HG03045 (cell line): ENCODE measurements at regions not wholly inside any gene's neighbourhood (a gene's known extent, or its start where the extent isn't known, plus 50 kb on each side); places are given as distances from the start of the nearest gene placed in this dataset.
"Not testable (repeated sequence)": the region's sequence is repeated elsewhere in the genome, so short reads cannot be mapped to it uniquely, and the experiment has no call there.

Source experiments
- ATAC-seq: cut with Tn5 transposase; IDR thresholded peaks from one replicate; pipeline ENCODE4 v1.9.1; 2021; ENCODE audit warnings: mild to moderate bottlenecking, moderate library complexity; ENCODE audit not compliant: unreplicated experiment

DNA sequence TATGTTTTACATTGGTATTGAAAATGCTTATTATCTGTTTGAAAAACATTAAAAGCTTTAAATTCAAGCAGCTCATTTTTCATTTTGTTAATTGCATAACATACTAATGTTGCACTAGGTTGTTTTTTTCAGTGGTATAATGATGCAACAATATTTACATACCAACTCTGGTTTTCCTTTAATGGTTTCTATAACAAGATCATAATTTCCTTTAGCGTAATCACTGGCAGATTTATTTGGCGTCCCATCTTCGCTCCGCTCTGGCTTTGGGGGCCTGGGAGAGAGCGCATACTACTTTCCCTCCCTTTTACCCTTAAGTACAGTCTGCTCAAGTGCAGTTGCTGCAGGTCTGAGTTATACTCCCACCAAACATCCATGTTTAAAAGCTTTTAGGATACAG is 574.1 kb downstream of the PRKD1 start:
- no peak for ATAC-seq

DNA sequence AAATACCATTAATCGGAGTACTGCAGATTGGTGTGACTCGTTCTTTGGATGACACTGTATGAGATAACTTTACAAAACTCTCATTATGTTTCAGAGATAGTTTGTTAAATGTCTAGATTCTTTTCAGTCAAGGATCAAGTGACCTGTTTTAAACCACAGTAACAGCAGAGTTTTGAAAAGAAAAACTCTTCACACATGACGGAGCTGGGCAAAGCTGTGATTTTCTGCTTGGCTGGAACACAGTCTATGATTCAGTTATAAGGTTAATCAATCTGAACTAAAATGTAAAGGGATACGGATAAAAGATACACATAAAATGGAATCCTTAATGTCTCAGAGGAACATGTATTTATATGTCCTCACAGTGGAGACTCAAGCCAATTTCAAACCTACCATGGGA is 573.2 kb downstream of the PRKD1 start:
- no peak for ATAC-seq

DNA sequence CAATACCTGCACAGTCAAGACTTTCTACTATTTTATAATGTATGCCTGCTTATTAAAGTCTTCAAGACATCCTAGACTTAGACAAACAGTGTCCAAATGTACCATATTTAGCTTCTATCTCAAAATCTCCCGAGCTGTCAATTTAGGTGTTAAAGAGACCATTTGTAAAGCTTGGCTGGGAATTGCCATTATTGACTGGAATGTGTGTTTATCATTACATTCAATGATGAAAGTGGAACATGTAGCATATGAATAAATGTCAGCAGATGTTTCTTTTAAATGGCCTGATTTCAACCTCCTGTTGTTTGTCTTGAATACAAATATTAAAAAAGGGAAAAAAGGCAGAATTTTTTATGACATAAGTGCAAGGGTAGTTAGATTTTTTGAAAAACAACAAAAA is 572.3 kb downstream of the PRKD1 start:
- ATAC-seq: no peak

DNA sequence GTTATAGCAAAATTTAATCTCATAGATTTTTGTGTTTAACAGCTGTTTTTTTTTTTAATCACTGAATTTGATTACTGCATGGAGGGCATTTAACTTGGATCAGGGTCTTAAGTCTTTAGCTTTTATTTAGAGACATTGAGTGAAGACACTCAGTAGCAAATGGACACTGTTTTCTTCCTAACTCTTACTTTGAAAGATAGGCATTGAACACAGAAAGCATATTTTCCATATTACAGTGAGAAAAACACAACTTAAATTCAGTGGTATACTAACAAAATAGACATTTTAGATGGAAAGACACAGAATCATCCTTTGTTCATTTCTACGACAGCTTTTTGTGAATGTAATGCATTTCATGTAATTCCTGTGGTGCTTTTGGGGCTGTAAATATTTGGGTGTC is 571.8 kb downstream of the PRKD1 start:
- ATAC-seq: no peak

DNA sequence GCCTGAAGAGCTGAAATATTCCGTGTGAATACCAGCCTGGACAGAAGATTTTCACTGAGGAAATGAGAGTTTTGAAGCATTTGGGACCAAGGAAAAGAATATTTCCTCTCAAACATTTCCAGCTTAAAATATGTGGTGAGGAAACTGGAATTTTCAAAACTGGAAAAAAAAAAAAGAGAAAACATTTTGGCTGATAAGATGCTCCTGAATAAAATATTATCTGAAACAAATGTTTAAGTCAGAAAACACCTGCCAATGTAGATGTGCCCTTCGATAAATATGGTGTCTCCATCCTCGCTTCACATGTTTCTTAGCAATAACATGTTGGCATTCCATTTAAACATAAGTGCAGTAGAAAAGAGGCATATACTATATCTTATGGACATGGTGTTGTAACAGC is 567.0 kb downstream of the PRKD1 start:
- no peak for ATAC-seq

DNA sequence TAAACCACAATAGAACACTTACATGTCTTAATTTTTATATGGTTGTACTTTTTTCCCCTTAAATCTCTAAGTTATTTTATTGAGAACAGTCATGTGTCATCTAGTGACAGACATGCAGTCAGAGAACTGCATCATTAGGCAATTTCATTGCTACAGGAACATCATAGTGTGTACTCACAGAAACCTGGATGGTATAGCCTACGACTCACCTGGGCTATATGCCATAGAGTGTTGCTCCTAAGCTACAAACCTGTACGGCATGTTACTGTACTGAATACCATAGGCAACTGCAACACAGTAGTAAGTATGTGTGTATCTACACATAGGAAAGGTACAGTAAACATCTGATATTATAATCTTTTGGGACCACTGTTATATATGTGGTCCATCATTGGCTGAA is 557.6 kb downstream of the PRKD1 start:
- ATAC-seq: no peak

DNA sequence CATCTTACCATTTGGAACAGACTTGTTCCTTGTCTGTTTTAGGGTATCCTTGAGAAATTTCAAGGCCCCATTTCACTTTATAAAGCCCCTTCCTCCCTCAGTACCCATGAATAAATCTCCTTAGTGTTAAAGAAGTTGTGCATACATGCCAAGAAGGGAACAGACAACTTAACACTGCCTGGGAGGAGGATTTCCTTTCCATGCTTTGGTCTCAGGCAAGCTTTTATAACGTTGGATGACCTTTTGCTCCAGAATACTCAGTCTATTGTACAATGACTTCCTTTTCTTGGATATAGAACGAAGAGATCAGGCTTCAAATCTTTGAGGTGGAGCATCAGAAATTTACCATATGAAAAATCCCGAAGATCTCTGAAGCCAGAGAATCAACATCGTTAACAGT is 551.4 kb downstream of the PRKD1 start:
- no peak for ATAC-seq

DNA sequence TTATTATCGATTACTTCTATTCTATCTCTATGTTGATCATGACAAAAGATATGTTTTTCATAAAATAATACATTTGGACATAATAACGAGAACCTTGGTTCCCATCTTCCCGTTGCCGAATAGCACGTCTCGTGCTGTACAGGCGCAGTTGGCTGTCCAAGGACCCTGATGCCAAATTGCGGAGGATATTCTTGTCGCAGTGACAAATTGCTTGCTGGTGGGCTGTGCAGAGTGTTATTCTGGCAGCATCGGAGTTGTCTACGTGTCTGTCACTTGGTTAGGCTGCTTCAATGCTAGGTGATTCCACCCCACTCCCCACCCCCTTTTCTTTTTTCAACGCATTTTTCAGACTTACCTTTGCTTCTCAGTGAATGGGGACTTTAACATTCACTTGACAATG is 546.8 kb downstream of the PRKD1 start:
- ATAC-seq: no peak

DNA sequence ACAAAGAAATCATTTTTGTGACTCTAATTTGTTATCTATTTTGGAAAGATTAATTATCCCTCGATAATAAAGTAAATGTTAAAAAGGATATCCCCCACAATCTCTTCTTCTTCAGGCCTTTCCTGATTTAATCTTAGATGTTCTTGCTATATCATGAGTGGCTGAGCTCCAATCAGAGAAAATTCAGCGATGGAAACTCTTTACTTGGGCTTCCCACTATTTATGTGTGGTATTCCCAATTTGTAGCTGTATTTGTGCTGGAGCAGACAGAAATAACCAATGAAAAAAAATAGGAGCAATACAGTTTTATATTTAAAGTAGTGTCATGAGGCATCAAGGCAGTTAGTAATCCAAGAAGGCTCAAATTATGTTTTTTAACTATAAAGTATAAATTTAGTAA is 539.1 kb downstream of the PRKD1 start:
- no peak for ATAC-seq

DNA sequence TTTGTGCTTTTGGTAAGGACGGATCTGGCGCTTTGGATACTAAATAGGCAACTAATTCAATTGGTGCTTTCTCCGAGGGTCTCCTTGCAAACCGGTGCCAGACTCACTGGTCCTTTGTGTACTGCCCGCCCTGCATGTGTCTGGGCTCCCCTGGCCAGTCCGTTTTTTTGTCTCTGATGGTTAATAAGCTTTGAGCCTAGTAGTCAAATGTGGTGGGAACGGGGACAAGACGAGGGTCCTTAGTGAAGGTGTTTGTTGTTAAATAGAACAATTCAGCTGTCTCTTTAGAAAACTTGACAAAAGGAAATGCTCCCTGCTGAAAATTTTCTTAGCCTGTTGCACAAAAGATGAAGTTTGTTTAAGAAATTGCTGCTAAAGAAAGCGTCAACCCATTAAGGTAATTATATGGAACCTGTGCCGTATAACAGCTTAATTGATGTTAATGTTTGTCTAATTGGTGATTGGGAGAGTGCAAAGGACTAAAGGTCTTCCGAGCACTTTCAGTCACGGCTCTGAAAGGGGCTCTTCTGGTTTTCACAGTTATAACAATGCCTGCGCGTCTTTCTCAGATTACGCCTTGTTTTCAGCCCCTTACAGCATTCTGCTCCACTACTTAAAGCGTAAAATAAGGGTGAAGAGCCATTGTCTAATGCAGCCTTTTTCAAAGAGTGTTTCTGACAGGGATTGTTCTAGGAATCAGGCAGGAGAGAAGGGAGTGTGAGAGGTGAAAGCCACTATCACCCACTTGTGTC is 537.4 kb downstream of the PRKD1 start:
- no peak for ATAC-seq

DNA sequence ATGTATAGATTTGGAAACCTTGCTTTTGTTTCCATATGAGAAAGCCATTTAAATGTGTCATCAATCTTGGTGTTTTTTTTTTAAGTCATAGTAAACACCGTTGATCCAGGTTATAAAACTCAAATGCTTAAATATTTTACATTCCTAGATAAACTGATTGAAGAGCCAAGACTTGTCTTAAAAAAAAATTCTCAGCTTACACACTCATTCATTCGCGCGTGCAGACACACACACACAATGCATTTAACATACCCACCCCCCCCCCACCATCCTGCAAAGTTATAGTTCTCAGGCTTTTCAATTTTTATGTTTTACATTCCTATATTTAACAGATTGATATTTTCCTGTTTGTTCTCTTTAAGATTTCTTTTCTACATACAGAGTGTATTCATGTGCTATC is 536.4 kb downstream of the PRKD1 start:
- ATAC-seq: no peak

DNA sequence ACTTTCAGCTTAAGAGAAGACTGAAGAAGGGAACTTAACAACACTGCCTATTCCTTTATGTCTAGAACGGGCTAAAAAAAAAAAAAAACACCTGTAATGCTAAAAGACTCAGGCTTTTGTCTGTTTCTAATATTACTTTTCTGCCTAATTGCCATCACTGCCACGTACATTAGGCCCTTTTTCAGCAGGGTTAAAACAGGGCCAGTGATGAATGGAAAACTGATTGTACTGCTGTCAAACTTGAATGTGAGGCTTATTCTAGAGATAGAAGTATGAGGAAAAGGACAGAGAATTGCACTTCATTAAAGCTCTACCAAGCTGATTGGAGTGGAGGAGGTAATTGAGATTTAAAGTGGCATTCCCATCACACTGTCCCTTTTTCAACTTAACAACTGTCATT is 535.8 kb downstream of the PRKD1 start:
- no peak for ATAC-seq

DNA sequence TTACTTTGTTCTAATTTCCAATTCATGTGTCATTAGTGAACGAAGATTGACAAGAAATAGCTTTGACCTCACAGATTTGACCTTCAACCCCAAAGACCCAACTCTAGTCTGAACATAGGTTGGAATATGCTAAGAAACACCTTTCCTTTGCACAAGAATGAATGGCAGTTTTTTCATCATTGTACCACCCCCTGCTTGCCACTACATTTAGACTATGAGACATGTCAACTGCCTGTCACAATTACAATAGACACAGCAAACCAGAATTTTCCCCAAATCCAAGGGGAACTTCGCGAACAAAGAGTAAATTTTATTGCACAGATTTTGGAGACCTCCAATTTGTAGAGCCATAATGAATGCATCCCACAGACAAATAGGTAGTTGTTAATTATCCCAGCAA is 535.4 kb downstream of the PRKD1 start:
- no peak for ATAC-seq

DNA sequence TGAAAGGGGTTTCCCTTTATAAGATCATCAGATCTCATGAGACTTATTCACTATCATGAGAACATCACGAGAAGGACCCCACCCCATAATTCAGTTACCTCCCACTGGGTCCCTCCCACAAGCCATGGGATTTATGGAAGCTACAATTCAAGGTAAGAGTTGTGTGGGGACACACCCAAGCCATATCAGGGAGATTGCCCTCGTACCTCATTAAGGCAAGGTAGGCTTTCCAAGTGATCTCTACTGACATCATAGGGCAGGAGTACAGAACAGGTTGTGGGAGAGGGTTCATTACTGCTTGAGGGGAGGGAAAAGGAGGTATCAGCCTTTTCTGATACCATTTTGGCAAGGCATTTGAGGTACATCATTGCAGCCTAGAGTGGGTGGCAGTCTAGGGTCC is 524.6 kb downstream of the PRKD1 start:
- no peak for ATAC-seq

DNA sequence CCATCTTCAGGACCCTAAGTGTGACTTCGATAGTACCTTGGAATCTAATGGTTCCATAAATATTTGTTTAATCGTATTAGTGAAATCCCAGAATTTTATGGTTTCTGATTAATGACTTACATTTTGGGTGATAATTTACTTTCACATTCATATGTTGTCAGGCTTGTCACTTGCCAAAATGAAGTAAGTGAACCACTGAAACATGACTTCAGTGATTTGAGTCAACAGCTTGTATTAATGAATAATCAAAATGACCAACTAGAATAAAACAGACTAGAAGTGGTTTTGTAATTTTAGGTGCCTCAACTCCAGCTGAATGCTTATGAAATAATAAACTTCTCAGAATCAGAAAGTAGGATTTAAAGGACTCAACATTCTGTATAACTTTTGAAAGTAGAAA is 517.1 kb downstream of the PRKD1 start:
- ATAC-seq: no peak

DNA sequence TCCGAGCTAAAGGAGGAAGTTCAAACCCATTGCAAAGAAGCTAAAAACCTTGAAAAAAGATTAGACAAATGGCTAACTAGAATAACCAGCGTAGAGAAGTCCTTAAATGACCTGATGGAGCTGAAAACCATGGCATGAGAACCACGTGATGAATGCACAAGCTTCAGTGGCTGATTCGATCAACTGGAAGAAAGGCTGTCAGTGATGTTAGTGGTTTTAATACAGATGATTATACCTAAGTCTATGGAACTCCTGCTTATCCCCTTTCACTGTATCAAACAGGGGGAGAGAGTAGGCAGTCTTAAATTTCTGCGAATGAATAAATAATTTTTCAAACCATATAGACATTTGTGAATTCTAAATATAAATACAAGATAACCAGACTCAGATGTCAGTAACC is 512.7 kb downstream of the PRKD1 start:
- ATAC-seq: not testable (repeated sequence)

DNA sequence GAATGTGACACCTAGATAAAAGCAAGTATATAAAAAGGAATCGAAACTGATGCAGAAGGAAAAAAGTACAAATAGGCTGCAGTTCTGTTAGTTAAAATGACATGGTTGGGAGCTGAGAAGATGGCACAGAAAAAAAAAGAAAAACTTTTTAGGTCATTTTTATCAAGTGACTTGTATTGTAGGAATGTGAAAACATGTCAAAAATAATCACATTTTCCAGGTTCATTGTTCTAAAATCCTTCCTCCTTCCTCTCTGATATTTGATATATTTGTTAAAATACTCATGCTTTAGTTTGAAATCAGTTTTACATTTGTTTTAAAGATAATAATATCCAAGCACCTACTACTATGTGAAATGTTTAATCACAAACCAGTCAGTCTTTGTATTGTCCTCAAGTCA is 507.9 kb downstream of the PRKD1 start:
- no peak for ATAC-seq

DNA sequence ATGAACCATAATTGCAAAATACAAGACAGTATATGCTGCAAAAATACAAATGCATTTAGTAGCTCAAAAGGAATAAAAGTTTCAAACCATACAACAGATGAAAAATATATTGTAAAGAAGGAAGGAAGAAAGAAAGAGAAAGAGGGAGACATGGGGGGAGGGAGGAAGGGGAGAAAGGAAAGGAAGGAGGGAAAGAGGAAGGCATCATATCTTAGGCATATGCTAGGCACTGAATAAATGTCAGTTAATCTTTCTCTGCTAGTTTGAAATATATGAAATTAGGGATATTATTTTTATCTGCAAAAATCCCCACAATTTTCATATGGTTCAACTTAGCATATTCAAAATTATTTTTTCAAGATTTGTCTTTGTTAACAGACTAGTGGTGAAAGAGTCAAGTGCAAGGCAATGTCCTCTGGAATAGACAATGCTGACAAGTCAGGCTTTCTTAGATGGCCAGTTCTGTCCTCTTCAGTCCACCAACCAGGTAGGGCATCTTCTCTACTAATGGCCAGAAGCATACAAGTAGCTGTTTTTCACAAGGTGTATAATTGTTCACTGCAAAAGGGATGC is 506.4 kb downstream of the PRKD1 start:
- ATAC-seq: no peak

DNA sequence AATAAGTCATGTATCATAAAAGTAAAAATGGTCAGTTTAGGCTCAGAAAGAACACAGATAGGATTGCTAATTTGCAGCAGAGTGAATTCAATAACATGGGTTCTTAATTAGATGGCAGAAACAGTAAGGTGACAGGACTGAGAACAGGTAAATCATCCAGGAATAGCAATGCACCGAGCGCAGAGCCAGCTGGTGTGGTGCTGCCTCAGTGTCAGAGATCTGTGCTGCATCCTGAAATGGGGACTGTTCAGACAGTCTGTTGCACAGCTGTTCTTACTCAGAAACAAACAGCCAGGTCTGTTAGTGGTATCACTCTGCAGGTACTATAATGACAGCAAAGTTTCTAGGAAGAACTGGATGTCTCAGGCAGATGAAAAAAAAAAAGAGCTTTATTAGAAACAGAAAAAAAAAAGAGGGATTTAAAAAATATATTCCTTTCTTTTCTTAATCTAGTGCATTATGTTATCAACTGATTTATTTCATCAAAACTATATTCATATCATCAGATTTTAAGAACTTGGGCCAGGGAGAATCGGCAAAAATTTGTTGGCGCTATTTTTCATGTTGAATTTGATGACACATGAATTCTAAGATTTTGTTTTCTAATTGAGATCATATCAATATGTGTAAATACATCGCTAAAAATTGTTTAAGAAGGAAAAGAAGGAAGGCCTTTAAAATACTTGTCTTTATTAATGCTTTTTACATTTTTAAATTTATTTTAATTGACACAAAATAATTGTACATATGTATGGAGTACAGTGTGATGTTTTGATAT is 501.8 kb downstream of the PRKD1 start:
- no peak for ATAC-seq

DNA sequence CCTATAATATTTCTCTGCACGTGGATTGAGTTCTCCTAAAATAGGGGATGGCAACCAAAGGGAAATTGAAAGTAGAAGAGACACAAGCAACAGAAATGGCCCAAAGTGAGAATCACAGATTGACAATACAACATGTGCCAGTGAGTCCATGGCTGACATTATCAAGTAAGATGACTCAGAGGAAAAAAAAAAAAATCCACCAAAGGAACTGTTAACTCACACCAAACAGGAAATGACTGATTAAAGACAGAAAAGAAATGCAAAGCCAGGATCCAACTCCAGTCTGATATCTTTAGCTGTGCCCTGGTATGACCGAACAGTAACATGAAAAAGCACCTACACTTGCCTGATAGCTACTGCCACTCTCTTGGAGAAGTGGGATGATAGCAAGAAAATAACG is 485.0 kb downstream of the PRKD1 start:
- ATAC-seq: no peak

DNA sequence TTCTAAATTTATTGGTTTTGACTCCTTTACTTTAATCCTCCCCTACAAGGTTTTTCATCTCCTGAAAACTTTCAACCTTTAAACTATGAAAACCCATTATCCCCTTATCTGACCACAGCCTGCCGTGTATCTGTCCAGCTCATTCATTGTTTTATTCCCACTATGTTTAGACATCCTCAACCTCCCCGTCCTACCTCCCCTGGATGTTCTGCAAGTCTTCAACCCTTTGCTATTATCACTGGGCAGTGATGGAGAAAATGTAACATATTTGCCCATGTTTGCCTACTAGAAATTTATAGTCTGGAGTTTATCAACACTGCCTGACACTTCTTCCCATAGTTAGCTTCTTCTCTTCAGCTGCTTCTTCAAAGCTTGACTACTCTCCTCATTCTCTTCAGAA is 483.4 kb downstream of the PRKD1 start:
- no peak for ATAC-seq

DNA sequence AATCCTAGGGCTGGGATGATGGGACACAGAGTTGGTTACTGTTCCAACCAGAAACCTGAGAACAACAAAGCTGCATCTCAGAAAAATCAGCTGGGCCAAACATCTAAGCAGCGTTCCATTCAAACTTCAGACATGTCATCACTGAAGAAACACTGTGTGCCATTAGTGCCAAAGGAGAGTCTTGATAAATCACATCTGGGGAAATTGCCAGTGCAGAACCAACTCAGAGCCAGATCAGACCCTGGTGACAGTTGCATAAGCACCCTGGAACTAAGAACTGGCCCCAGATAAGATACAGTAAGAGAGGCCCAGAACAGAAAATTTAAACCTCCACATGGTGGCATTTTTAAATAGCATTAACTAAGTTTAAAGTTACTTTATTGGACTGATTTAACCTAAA is 482.8 kb downstream of the PRKD1 start:
- no peak for ATAC-seq
